HEK293 (cell line): ENCODE measurements at regions not wholly inside any gene's neighbourhood (a gene's known extent, or its start where the extent isn't known, plus 50 kb on each side); places are given as distances from the start of the nearest gene placed in this dataset.

Experiments used
- CTCF ChIA-PET: fragments of 350-600 bp; formaldehyde crosslinking; extraction: SDS; loops from one replicate; lab custom pipeline; 2021; ENCODE audit warnings: antibody characterized with exemption; lab: Yijun Ruan, JAX
- POLR2A ChIA-PET: fragments of 300-600 bp; formaldehyde crosslinking; extraction: SDS; loops from one replicate; lab custom pipeline; 2020; ENCODE audit warnings: antibody characterized with exemption, inconsistent platforms; lab: Yijun Ruan, JAX
- H3K27ac ChIP-seq: fragments of 200-500 bp; sonication (Bioruptor generic); 2 replicates; pipeline ENCODE4 v1.5.1; 2014; ENCODE audit warnings: low read depth, low read length, control low read depth, inconsistent platforms; ENCODE audit errors: extremely low read depth
- H3K36me3 ChIP-seq, 2 experiments: fragments of 200-500 bp in 1 of 2; sonication (Bioruptor generic) in 1 of 2; 1 replicate in 1 of 2; 2 replicates in 1 of 2; pipeline ENCODE4 v1.5.1; 2014 to 2017; ENCODE audit warnings: inconsistent platforms in 2 of 2, low read length in 2 of 2; ENCODE audit not compliant: control insufficient read depth in 2 of 2, insufficient read depth in 1 of 2
- H3K4me1 ChIP-seq: fragments of 200-500 bp; sonication (Bioruptor generic); 2 replicates; pipeline ENCODE4 v1.5.1; 2014; ENCODE audit warnings: mild to moderate bottlenecking, low read length, inconsistent platforms; ENCODE audit not compliant: control insufficient read depth, insufficient read depth
- H3K4me3 ChIP-seq: 2 replicates; pipeline ENCODE4 v1.5.1; 2011; ENCODE audit warnings: low read depth, mild to moderate bottlenecking, control low read depth, low read length, moderate library complexity
- H3K9me3 ChIP-seq: fragments of 200-500 bp; sonication (Bioruptor generic); 2 replicates; pipeline ENCODE4 v1.5.1; 2014; ENCODE audit warnings: low read depth, low read length, inconsistent platforms; ENCODE audit not compliant: control insufficient read depth, insufficient read depth
- BCL11B ChIP-seq: fragments of 450-650 bp; formaldehyde crosslinking; IDR thresholded peaks from 2 replicates; pipeline ENCODE4 v1.5.1; 2016; ENCODE audit warnings: low read depth, missing biosample characterization, missing genetic modification characterization
- HOXD13 ChIP-seq: sonication (generic); formaldehyde crosslinking; IDR thresholded peaks from 2 replicates; pipeline ENCODE4 v1.8.0; 2022; ENCODE audit warnings: missing genetic modification reagents, borderline replicate concordance
- KLF10 ChIP-seq: fragments of 450-650 bp; IDR thresholded peaks from 2 replicates; pipeline ENCODE4 v1.5.1; 2018; ENCODE audit warnings: missing biosample characterization, mild to moderate bottlenecking, missing genetic modification characterization
- KLF16 ChIP-seq: fragments of 450-650 bp; formaldehyde crosslinking; IDR thresholded peaks from 2 replicates; pipeline ENCODE4 v1.5.1; 2017; ENCODE audit warnings: missing biosample characterization, missing genetic modification characterization
- PRDM10 ChIP-seq: fragments of 450-650 bp; formaldehyde crosslinking; IDR thresholded peaks from 2 replicates; pipeline ENCODE4 v1.5.1; 2016; ENCODE audit warnings: missing biosample characterization, missing genetic modification characterization
- ZFP41 ChIP-seq: fragments of 450-650 bp; formaldehyde crosslinking; IDR thresholded peaks from 2 replicates; pipeline ENCODE4 v1.5.1; 2016; ENCODE audit warnings: missing biosample characterization, missing genetic modification characterization, borderline replicate concordance
- ZNF138 ChIP-seq: fragments of 450-650 bp; formaldehyde crosslinking; IDR thresholded peaks from 2 replicates; pipeline ENCODE4 v1.5.1; 2016; ENCODE audit warnings: missing biosample characterization, missing genetic modification characterization, borderline replicate concordance
- ZNF184 ChIP-seq: fragments of 450-650 bp; IDR thresholded peaks from 2 replicates; pipeline ENCODE4 v1.5.1; 2018; ENCODE audit warnings: missing biosample characterization, mild to moderate bottlenecking, missing genetic modification characterization
- ZNF266 ChIP-seq: fragments of 450-650 bp; formaldehyde crosslinking; IDR thresholded peaks from 2 replicates; pipeline ENCODE4 v1.5.1; 2016; ENCODE audit warnings: missing biosample characterization, missing genetic modification characterization, low read depth
- ZNF350 ChIP-seq: fragments of 450-650 bp; formaldehyde crosslinking; IDR thresholded peaks from 2 replicates; pipeline ENCODE4 v1.5.0; 2017; ENCODE audit warnings: missing biosample characterization, mild to moderate bottlenecking, missing genetic modification characterization
- ZNF37A ChIP-seq: fragments of 450-650 bp; IDR thresholded peaks from 2 replicates; pipeline ENCODE4 v1.5.1; 2018; ENCODE audit warnings: missing biosample characterization, missing genetic modification characterization
- ZNF549 ChIP-seq: fragments of 450-650 bp; IDR thresholded peaks from 2 replicates; pipeline ENCODE4 v1.5.1; 2018; ENCODE audit warnings: missing biosample characterization, missing genetic modification characterization, mild to moderate bottlenecking, inconsistent platforms, moderate library complexity
- ZNF629 ChIP-seq: fragments of 450-650 bp; formaldehyde crosslinking; IDR thresholded peaks from 2 replicates; pipeline ENCODE4 v1.5.1; 2017; ENCODE audit warnings: missing biosample characterization, missing genetic modification characterization
- ZNF747 ChIP-seq: fragments of 450-650 bp; formaldehyde crosslinking; IDR thresholded peaks from 2 replicates; pipeline ENCODE4 v1.5.1; 2016; ENCODE audit warnings: missing biosample characterization, missing genetic modification characterization
- ZNF76 ChIP-seq: fragments of 450-650 bp; formaldehyde crosslinking; IDR thresholded peaks from 2 replicates; pipeline ENCODE4; 2016; ENCODE audit warnings: low read depth, missing biosample characterization, missing genetic modification characterization, borderline replicate concordance
- ZNF777 ChIP-seq: fragments of 450-650 bp; formaldehyde crosslinking; IDR thresholded peaks from 2 replicates; pipeline ENCODE4 v1.5.1; 2017; ENCODE audit warnings: missing biosample characterization, missing genetic modification characterization, borderline replicate concordance
- ZNF830 ChIP-seq: fragments of 450-650 bp; IDR thresholded peaks from 2 replicates; pipeline ENCODE4 v1.5.0; 2018; ENCODE audit warnings: missing biosample characterization, missing genetic modification characterization, low read depth, mild to moderate bottlenecking, moderate library complexity
- TF ChIP-seq, protein P1 (sequence below): fragments of 450-650 bp; formaldehyde crosslinking; IDR thresholded peaks from 2 replicates; pipeline ENCODE4 v1.5.1; 2016; ENCODE audit warnings: missing biosample characterization, missing genetic modification characterization, low read depth
- TF ChIP-seq, protein P2 (sequence below): IDR thresholded peaks from 2 replicates; pipeline ENCODE4 v1.6.1; 2011; ENCODE audit warnings: mild to moderate bottlenecking, low read depth, low read length, borderline replicate concordance

DNA sequence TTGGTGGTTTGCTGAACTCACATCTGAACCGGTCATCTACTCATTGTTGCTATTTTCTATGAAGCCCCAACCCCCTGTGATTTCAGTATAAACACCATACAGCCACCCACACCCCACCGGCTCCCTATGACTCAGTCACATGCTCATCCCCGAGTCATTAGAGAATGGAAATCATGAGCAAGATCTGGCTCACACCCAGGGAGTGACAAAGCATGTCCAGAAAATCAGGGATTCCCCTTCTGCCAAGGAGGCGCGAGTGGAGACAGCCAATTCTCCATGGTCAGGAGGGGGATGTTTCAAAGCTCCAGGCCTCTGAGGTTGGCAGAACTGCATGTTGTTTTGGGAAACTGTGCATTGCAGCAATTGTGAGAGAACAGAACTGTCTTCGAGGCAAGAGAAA, 657.5 kb upstream of the TBX3 start (continued):
- TF ChIP-seq ZNF184 (peak; percentile 90), ZNF629 (tag by site-specific recombination) (peak; percentile 78), KLF16 (no peak), KLF10 (tag by site-specific recombination) (0 out of 2 replicates have a peak, but pooled peaks have one; percentile 29)
- TF ChIP-seq, all 188 proteins: peak for 39

DNA sequence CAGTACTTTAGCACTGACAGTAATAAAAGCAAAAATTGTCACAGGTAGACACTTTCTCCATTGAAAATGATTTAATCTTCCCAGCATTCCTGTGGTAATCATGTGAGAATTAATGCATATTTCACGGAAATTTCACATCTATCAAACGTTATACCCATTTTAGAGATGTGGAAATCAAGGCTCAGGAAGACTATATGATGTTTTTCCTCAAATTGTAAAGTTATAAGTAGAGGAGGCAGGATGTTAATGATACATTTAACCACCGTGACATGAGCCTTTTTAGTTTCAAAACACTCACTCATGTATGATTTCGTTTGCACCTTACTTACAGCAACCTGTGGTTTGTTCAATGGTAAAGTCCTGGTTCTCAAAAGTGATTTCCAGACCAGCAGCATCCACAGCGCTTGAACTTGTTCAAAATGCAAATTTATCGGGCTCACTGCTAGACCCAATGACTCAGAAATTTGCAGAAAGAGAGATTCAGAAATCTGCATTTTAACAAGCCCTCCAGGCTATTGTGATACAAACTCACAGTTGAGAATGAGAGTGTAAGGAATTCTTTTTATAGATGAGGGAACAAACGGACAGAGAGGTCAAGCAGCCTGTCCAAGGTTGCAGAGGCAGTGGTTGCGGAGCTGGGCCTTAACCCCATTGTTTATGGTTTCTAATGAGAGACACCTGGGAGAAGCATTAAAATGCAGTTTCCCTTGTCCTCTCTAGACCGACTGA, 654.8 kb upstream of the TBX3 start:
- no peaks in the 10 kb centered on the region for H3K36me3 ChIP-seq
- H3K27ac ChIP-seq = no peak overlapping the region
- CTCF ChIA-PET = interaction anchor here (0.6 kb wide), 1 partner anchor 1372 kb away, joined by 4 read pairs; the partner anchor contains the start of gene RBM19
- no peaks in the 10 kb centered on the region for H3K9me3 ChIP-seq
- POLR2A ChIA-PET = interaction anchor here (0.6 kb wide), 1 partner anchor 1358 kb away, joined by 13 read pairs; no protein-coding TSS in a partner anchor
- no peak overlapping the region for H3K4me3 ChIP-seq
- H3K4me1 ChIP-seq = no peaks in the 10 kb centered on the region
- TF ChIP-seq HOXD13 (CRISPR knock-in tag) = no peak
- TF ChIP-seq, protein P1, sequence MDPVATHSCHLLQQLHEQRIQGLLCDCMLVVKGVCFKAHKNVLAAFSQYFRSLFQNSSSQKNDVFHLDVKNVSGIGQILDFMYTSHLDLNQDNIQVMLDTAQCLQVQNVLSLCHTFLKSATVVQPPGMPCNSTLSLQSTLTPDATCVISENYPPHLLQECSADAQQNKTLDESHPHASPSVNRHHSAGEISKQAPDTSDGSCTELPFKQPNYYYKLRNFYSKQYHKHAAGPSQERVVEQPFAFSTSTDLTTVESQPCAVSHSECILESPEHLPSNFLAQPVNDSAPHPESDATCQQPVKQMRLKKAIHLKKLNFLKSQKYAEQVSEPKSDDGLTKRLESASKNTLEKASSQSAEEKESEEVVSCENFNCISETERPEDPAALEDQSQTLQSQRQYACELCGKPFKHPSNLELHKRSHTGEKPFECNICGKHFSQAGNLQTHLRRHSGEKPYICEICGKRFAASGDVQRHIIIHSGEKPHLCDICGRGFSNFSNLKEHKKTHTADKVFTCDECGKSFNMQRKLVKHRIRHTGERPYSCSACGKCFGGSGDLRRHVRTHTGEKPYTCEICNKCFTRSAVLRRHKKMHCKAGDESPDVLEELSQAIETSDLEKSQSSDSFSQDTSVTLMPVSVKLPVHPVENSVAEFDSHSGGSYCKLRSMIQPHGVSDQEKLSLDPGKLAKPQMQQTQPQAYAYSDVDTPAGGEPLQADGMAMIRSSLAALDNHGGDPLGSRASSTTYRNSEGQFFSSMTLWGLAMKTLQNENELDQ (tag by site-specific recombination) = no peak
- TF ChIP-seq BCL11B = no peak
- no peak for TF ChIP-seq ZNF747 (tag by site-specific recombination)
- TF ChIP-seq ZNF777 (tag by site-specific recombination) = no peak
- no peak for TF ChIP-seq ZFP41 (tag by site-specific recombination)
- no peak for TF ChIP-seq ZNF37A (tag by site-specific recombination)
- TF ChIP-seq ZNF830 = no peak
- TF ChIP-seq ZNF350 (tag by site-specific recombination) = no peak
- no peak for TF ChIP-seq KLF10 (tag by site-specific recombination)
- TF ChIP-seq PRDM10 (tag by site-specific recombination) = no peak
- no peak for TF ChIP-seq ZNF549 (tag by site-specific recombination)
- TF ChIP-seq, protein P2, sequence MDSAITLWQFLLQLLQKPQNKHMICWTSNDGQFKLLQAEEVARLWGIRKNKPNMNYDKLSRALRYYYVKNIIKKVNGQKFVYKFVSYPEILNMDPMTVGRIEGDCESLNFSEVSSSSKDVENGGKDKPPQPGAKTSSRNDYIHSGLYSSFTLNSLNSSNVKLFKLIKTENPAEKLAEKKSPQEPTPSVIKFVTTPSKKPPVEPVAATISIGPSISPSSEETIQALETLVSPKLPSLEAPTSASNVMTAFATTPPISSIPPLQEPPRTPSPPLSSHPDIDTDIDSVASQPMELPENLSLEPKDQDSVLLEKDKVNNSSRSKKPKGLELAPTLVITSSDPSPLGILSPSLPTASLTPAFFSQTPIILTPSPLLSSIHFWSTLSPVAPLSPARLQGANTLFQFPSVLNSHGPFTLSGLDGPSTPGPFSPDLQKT = no peak
- no peak for TF ChIP-seq ZNF76 (tag by site-specific recombination)
- no peak for TF ChIP-seq ZNF138 (tag by site-specific recombination)
- no peak for TF ChIP-seq ZNF266 (tag by site-specific recombination)
